ENCODE measurements at regions not wholly inside any gene's neighbourhood (a gene's known extent, or its start where the extent isn't known, plus 50 kb on each side); places are given as distances from the start of the nearest gene placed in this dataset.

DNA sequence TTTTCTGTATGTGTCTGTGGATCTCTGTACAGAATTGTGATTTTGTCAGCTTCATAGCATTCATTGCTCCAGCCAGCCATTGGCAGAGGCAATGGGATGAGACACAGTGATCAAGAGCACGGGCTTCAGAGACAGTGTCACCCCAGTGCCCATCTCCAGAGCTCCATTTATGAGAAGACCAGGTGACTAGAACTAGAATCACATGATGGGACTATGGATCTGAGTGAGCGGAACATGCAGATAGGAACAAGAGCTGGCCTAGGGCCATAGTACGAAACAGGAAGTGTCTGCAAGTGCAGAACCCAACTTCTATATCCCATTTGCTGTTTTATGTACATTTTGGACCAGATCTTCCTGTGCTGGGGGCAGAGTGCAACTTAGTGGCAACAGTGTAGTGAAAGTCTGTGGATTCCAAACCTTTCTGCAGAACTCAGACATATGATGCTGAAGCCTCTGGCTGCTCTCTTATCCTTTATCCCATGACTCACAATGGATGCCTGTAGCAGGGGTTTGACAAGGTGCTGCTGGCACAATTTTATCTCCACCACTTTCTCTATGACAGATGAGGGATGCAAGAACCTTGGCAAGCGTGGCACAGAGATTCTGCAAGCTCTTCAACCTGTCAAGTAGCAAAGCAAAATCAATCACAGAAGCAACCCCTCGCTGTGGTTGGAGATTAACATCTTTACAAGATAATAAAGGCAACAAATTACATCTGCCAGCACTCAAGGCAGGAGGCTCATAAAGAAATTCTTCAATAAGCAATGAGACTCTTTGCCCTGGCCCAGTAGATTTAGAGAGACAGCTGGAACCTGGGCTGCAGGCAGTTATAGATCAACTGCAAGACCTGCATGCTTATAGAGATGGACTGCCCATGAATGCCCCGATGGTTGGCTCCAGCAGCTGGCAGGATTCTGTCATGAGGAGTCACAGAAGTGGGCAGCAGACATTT, 681.3 kb downstream of the TNS3 start:
- Histone ChIP-seq H3K9me3 (ENCODE audit: control insufficient read depth, low read length) (peaks cover 7% of the 10 kb centered on the region), H3K27ac (ENCODE audit: low read length, poor library complexity, severe bottlenecking) (no peak overlapping the region), H3K4me3 (ENCODE audit: insufficient read depth in 1 of 2, low read depth in 1 of 2, low read length in 2 of 2) (no peak overlapping the region), H3K4ac (ENCODE audit: low read depth in 1 of 2, low read length in 2 of 2) (peak overlapping the region; percentile 16 to 53), H3K4me1 (ENCODE audit: control insufficient read depth, insufficient read depth, low read depth, low read length) (no peaks in the 10 kb centered on the region), H3K18ac (ENCODE audit: low read depth in 1 of 2, low read length in 2 of 2) (peak overlapping the region; percentile 52 to 69), H3K27me3 (ENCODE audit: control insufficient read depth in 1 of 2, insufficient read depth in 1 of 2, low read length in 2 of 2) (no peaks in the 10 kb centered on the region), H3K36me3 (ENCODE audit: control insufficient read depth in 1 of 2, insufficient read depth in 2 of 2, low read depth in 1 of 2, low read length in 2 of 2) (no peaks in the 10 kb centered on the region), H2BK120ac (ENCODE audit: low read depth, low read length) (peak overlapping the region; percentile 40), H3K9ac (ENCODE audit: low read length) (no peak overlapping the region), H4K8ac (ENCODE audit: low read length) (peak overlapping the region; percentile 74), H2BK15ac (ENCODE audit: low read depth, poor library complexity, severe bottlenecking) (no peak overlapping the region), H3K79me1 (replicated peaks; ENCODE audit: low read length, poor library complexity, severe bottlenecking) (no peaks in the 10 kb centered on the region), H3K23ac (ENCODE audit: low read length in 2 of 2) (no peak overlapping the region), H2BK12ac (ENCODE audit: low read length in 2 of 2) (peak overlapping the region; percentile 29 to 57), H3K14ac (ENCODE audit: low read length in 2 of 2) (no peak overlapping the region), H2AK5ac (ENCODE audit: low read length, severe bottlenecking) (no peak overlapping the region), H2BK5ac (ENCODE audit: low read depth, low read length, poor library complexity, severe bottlenecking) (no peak overlapping the region), H4K91ac (ENCODE audit: low read length) (peak overlapping the region; percentile 43), H3K4me2 (ENCODE audit: low read length, poor library complexity, severe bottlenecking) (no peak overlapping the region), H2AFZ (ENCODE audit: low read depth, low read length) (no peak overlapping the region)
- DNase-seq, result peak; percentile 66
- 53% methylated on average over 6 of the region's 6 CpGs for WGBS

DNA sequence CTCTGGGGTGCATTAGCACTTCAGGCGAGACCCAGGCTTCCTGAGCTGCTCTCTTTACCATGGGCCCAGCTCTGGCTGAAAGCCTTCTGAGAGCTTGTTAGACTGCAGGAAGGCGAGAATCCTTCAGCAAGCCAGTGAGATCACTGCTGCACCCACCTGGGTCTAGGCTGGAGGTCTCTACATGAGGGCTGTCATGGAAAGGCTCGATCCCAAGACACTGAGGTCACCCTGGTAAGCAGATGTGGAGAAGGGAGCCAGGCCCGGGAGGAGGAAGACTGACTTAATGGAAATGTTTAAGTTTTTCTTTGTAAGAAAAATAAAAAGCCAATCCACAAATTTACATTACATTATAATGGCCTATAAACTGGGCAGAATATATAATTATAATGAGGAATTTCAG, 684.5 kb downstream of the TNS3 start:
- Histone ChIP-seq H3K27me3 (ENCODE audit: control insufficient read depth in 1 of 2, insufficient read depth in 1 of 2, low read length in 2 of 2) (no peaks in the 10 kb centered on the region), H3K14ac (ENCODE audit: low read length in 2 of 2) (no peak overlapping the region), H3K4ac (ENCODE audit: low read depth in 1 of 2, low read length in 2 of 2) (peak overlapping the region in 1 of 2 experiments; percentile 60), H2BK12ac (ENCODE audit: low read length in 2 of 2) (peak overlapping the region in 1 of 2 experiments; percentile 65), H2BK120ac (ENCODE audit: low read depth, low read length) (peak overlapping the region; percentile 57), H3K18ac (ENCODE audit: low read depth in 1 of 2, low read length in 2 of 2) (peak overlapping the region; percentile 60 to 81), H3K4me1 (ENCODE audit: control insufficient read depth, insufficient read depth, low read depth, low read length) (no peaks in the 10 kb centered on the region), H2BK5ac (ENCODE audit: low read depth, low read length, poor library complexity, severe bottlenecking) (no peak overlapping the region), H4K8ac (ENCODE audit: low read length) (peak overlapping the region; percentile 0), H3K4me2 (ENCODE audit: low read length, poor library complexity, severe bottlenecking) (no peak overlapping the region), H2AFZ (ENCODE audit: low read depth, low read length) (no peak overlapping the region), H3K27ac (ENCODE audit: low read length, poor library complexity, severe bottlenecking) (no peak overlapping the region), H2AK5ac (ENCODE audit: low read length, severe bottlenecking) (no peak overlapping the region), H3K9me3 (ENCODE audit: control insufficient read depth, low read length) (peaks cover 7% of the 10 kb centered on the region), H3K23ac (ENCODE audit: low read length in 2 of 2) (no peak overlapping the region), H3K4me3 (ENCODE audit: insufficient read depth in 1 of 2, low read depth in 1 of 2, low read length in 2 of 2) (no peak overlapping the region), H3K9ac (ENCODE audit: low read length) (no peak overlapping the region), H2BK15ac (ENCODE audit: low read depth, poor library complexity, severe bottlenecking) (peak overlapping the region; percentile 8), H4K91ac (ENCODE audit: low read length) (no peak overlapping the region), H3K79me1 (replicated peaks; ENCODE audit: low read length, poor library complexity, severe bottlenecking) (no peaks in the 10 kb centered on the region), H3K36me3 (ENCODE audit: control insufficient read depth in 1 of 2, insufficient read depth in 2 of 2, low read depth in 1 of 2, low read length in 2 of 2) (no peaks in the 10 kb centered on the region)
- WGBS, result 98% methylated on average over 2 of the region's 4 CpGs
- DNase-seq, result no peak

- Histone ChIP-seq H3K79me1 (replicated peaks; ENCODE audit: low read length, poor library complexity, severe bottlenecking) (no peaks in the 10 kb centered on the region), H3K4ac (ENCODE audit: low read depth in 1 of 2, low read length in 2 of 2) (no peak overlapping the region), H2BK15ac (ENCODE audit: low read depth, poor library complexity, severe bottlenecking) (no peak overlapping the region), H3K14ac (ENCODE audit: low read length in 2 of 2) (no peak overlapping the region), H2AFZ (ENCODE audit: low read depth, low read length) (no peak overlapping the region), H4K8ac (ENCODE audit: low read length) (no peak overlapping the region), H2BK120ac (ENCODE audit: low read depth, low read length) (no peak overlapping the region), H3K36me3 (ENCODE audit: control insufficient read depth in 1 of 2, insufficient read depth in 2 of 2, low read depth in 1 of 2, low read length in 2 of 2) (no peaks in the 10 kb centered on the region), H3K4me2 (ENCODE audit: low read length, poor library complexity, severe bottlenecking) (no peak overlapping the region), H2BK5ac (ENCODE audit: low read depth, low read length, poor library complexity, severe bottlenecking) (no peak overlapping the region), H3K23ac (ENCODE audit: low read length in 2 of 2) (no peak overlapping the region), H3K4me3 (ENCODE audit: insufficient read depth in 1 of 2, low read depth in 1 of 2, low read length in 2 of 2) (no peak overlapping the region), H2AK5ac (ENCODE audit: low read length, severe bottlenecking) (no peak overlapping the region), H3K4me1 (ENCODE audit: control insufficient read depth, insufficient read depth, low read depth, low read length) (no peaks in the 10 kb centered on the region), H3K18ac (ENCODE audit: low read depth in 1 of 2, low read length in 2 of 2) (no peak overlapping the region), H2BK12ac (ENCODE audit: low read length in 2 of 2) (no peak overlapping the region), H3K9ac (ENCODE audit: low read length) (no peak overlapping the region), H3K9me3 (ENCODE audit: control insufficient read depth, low read length) (peaks cover 20% of the 10 kb centered on the region), H3K27ac (ENCODE audit: low read length, poor library complexity, severe bottlenecking) (no peak overlapping the region), H3K27me3 (ENCODE audit: control insufficient read depth in 1 of 2, insufficient read depth in 1 of 2, low read length in 2 of 2) (no peaks in the 10 kb centered on the region), H4K91ac (ENCODE audit: low read length) (no peak overlapping the region)
- DNase-seq, result no peak
- WGBS, result 99% methylated on average over 8 of the region's 8 CpGs
These were observed 695.1 kb downstream of the TNS3 start for GRCh38 chr7:46886669-46887374.

DNA sequence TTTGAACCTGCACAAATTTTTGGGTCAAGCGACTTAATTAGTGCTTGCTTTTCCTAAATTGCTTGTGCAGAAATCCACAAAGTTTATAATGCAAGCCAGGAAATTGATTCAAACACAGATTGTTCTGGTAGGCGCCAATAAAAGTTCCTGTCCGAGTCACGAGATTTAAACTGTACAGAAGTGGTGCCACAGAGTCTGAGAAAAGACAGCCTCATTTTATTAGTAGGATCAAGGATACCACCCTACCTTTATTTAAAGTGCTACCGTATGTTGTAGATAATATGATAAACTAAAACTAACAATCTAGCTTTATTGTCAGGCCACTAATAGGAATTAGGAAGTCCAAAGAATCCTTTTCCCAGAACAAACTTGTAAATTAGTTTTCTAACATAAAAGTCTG, 696.7 kb downstream of the TNS3 start:
- no peak overlapping the region for H3K14ac ChIP-seq (ENCODE audit: low read length in 2 of 2)
- no peak overlapping the region for H2AFZ ChIP-seq (ENCODE audit: low read depth, low read length)
- no peak overlapping the region for H3K4me2 ChIP-seq (ENCODE audit: low read length, poor library complexity, severe bottlenecking)
- H3K27ac ChIP-seq (ENCODE audit: low read length, poor library complexity, severe bottlenecking), result no peak overlapping the region
- 74% methylated on average over 4 of the region's 5 CpGs for WGBS
- no peak overlapping the region for H3K23ac ChIP-seq (ENCODE audit: low read length in 2 of 2)
- H2BK12ac ChIP-seq (ENCODE audit: low read length in 2 of 2), result no peak overlapping the region
- H3K9me3 ChIP-seq (ENCODE audit: control insufficient read depth, low read length), result peaks cover 10% of the 10 kb centered on the region
- H2BK120ac ChIP-seq (ENCODE audit: low read depth, low read length), result no peak overlapping the region
- H3K4ac ChIP-seq (ENCODE audit: low read depth in 1 of 2, low read length in 2 of 2), result no peak overlapping the region
- H3K4me3 ChIP-seq (ENCODE audit: insufficient read depth in 1 of 2, low read depth in 1 of 2, low read length in 2 of 2), result no peak overlapping the region
- no peaks in the 10 kb centered on the region for H3K79me1 ChIP-seq (replicated peaks; ENCODE audit: low read length, poor library complexity, severe bottlenecking)
- H3K36me3 ChIP-seq (ENCODE audit: control insufficient read depth in 1 of 2, insufficient read depth in 2 of 2, low read depth in 1 of 2, low read length in 2 of 2), result no peaks in the 10 kb centered on the region
- no peak overlapping the region for H3K18ac ChIP-seq (ENCODE audit: low read depth in 1 of 2, low read length in 2 of 2)
- DNase-seq, result no peak
- no peaks in the 10 kb centered on the region for H3K4me1 ChIP-seq (ENCODE audit: control insufficient read depth, insufficient read depth, low read depth, low read length)
- no peak overlapping the region for H2BK5ac ChIP-seq (ENCODE audit: low read depth, low read length, poor library complexity, severe bottlenecking)
- no peaks in the 10 kb centered on the region for H3K27me3 ChIP-seq (ENCODE audit: control insufficient read depth in 1 of 2, insufficient read depth in 1 of 2, low read length in 2 of 2)
- no peak overlapping the region for H4K8ac ChIP-seq (ENCODE audit: low read length)
- no peak overlapping the region for H4K91ac ChIP-seq (ENCODE audit: low read length)
- H3K9ac ChIP-seq (ENCODE audit: low read length), result no peak overlapping the region
- no peak overlapping the region for H2AK5ac ChIP-seq (ENCODE audit: low read length, severe bottlenecking)
- no peak overlapping the region for H2BK15ac ChIP-seq (ENCODE audit: low read depth, poor library complexity, severe bottlenecking)

Measured in mesenchymal stem cell (in vitro differentiated cells and primary cell).